ENCODE measurements at regions not wholly inside any gene's neighbourhood (a gene's known extent, or its start where the extent isn't known, plus 50 kb on each side); places are given as distances from the start of the nearest gene placed in this dataset.

DNA sequence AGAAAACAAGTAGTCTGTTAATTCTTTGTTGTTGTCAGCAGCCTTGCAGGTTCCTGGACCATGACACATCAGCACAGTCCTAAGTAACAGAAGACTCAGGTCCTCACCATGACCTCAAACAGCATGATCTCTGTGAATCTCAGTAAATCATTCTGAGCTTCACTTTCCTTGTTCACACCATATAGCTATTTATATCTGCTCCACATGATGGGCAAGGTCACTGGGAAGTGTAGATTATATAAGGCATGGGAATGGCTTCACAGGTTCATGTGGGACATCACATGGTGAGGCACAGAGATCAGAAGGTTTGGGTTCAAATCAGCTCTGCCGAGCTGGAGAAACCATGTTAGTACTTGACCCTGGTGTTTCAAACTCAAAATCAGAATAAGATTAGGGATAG lies 245.4 kb upstream of the SPTLC3 start:
- Histone ChIP-seq H3K27me3 (ENCODE audit: control insufficient read depth, insufficient read depth, low read length) (no peaks in the 10 kb centered on the region), H3K36me3 (ENCODE audit: control insufficient read depth, insufficient read depth, low read length) (no peaks in the 10 kb centered on the region), H3K4me3 (ENCODE audit: low read depth, low read length) (no peak overlapping the region)
- no peak for DNase-seq (ENCODE audit: low read depth)
- no peak for TF ChIP-seq CTCF (IDR thresholded peaks at IDR 0.05; ENCODE audit: insufficient read depth, low read length, poor library complexity, severe bottlenecking)

- no peak for TF ChIP-seq CTCF (IDR thresholded peaks at IDR 0.05; ENCODE audit: insufficient read depth, low read length, poor library complexity, severe bottlenecking)
- H3K36me3 ChIP-seq (ENCODE audit: control insufficient read depth, insufficient read depth, low read length) = no peaks in the 10 kb centered on the region
- no peak for DNase-seq (ENCODE audit: low read depth)
- no peaks in the 10 kb centered on the region for H3K27me3 ChIP-seq (ENCODE audit: control insufficient read depth, insufficient read depth, low read length)
- no peak overlapping the region for H3K4me3 ChIP-seq (ENCODE audit: low read depth, low read length)
Observed at GRCh38 chr20:12764053-12764452, 244.7 kb upstream of the SPTLC3 start.

DNA sequence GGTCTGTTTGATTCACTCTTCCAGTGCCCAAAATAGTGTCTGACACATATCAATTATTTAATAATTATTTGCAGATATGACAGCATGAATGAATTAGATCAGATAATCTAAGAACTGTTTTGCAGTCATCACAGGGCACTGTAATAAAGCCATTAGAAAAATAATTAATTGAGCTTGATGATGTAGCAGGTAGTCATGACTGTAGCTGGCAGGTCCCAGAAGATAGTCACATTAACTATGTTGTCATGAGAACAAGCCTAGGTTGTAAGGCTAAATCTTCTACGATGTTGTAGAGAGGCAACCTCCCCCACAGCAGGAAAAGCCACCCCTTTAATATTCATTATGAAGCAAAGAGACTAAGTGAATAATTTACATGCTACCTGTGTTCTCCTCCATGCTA lies 243.9 kb upstream of the SPTLC3 start:
- no peaks in the 10 kb centered on the region for H3K27me3 ChIP-seq (ENCODE audit: control insufficient read depth, insufficient read depth, low read length)
- DNase-seq (ENCODE audit: low read depth) = no peak

GRCh38 chr20:12773936-12774335 lies 234.8 kb upstream of the SPTLC3 start:
- no peak for DNase-seq (ENCODE audit: low read depth)
- Histone ChIP-seq H3K4me3 (ENCODE audit: low read depth, low read length) (no peak overlapping the region), H3K36me3 (ENCODE audit: control insufficient read depth, insufficient read depth, low read length) (no peaks in the 10 kb centered on the region), H3K27me3 (ENCODE audit: control insufficient read depth, insufficient read depth, low read length) (no peaks in the 10 kb centered on the region)
- no peak for TF ChIP-seq CTCF (IDR thresholded peaks at IDR 0.05; ENCODE audit: insufficient read depth, low read length, poor library complexity, severe bottlenecking)

More for the DNA sequence above, 243.9 kb upstream of the SPTLC3 start:
- Histone ChIP-seq H3K4me3 (ENCODE audit: low read depth, low read length) (no peak overlapping the region), H3K36me3 (ENCODE audit: control insufficient read depth, insufficient read depth, low read length) (no peaks in the 10 kb centered on the region)
- no peak for TF ChIP-seq CTCF (IDR thresholded peaks at IDR 0.05; ENCODE audit: insufficient read depth, low read length, poor library complexity, severe bottlenecking)

DNA sequence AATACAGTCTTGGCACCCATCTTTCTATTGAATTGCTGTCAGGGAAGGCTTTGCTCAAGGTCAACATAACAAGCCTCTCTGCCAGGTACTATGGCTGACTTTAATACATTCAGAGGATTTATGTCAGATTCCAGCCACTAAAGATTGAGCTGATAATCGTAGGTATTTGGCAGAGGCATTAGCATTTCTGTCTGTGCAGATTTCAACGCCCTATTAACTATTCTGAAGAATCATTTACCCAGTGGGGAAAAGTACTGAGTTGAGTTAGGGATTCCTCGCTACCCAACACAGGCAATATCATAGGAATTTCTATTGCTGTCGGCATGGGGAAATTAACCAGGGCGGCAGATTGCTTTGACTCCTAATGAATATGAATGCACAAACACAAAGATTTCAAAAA lies 233.7 kb upstream of the SPTLC3 start:
- no peak for TF ChIP-seq CTCF (IDR thresholded peaks at IDR 0.05; ENCODE audit: insufficient read depth, low read length, poor library complexity, severe bottlenecking)
- Histone ChIP-seq H3K27me3 (ENCODE audit: control insufficient read depth, insufficient read depth, low read length) (no peaks in the 10 kb centered on the region), H3K4me3 (ENCODE audit: low read depth, low read length) (no peak overlapping the region), H3K36me3 (ENCODE audit: control insufficient read depth, insufficient read depth, low read length) (no peaks in the 10 kb centered on the region)
- DNase-seq (ENCODE audit: low read depth) = peak; percentile 51

DNA sequence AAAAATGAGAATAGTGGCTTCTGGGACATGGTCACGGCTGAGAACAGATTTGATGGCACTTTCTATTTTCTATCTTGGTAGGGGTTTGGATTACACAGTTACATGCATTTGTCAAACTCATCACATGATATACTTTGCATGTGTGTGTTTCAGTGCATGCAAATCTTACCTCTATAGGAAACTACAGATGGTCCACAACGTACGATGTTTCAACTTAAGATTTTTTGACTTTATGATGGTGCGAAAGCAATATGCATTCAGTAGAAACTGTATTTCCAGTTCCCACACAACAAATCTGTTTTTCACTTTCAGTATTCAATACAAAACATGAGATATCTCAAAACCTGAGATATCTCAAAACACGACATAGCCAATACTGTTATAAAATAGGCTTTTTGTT lies 231.8 kb upstream of the SPTLC3 start:
- TF ChIP-seq CTCF (IDR thresholded peaks at IDR 0.05; ENCODE audit: insufficient read depth, low read length, poor library complexity, severe bottlenecking) = no peak
- DNase-seq (ENCODE audit: low read depth) = no peak
- Histone ChIP-seq H3K27me3 (ENCODE audit: control insufficient read depth, insufficient read depth, low read length) (no peaks in the 10 kb centered on the region), H3K4me3 (ENCODE audit: low read depth, low read length) (no peak overlapping the region), H3K36me3 (ENCODE audit: control insufficient read depth, insufficient read depth, low read length) (no peaks in the 10 kb centered on the region)
